ENCODE measurements at regions not wholly inside any gene's neighbourhood (a gene's known extent, or its start where the extent isn't known, plus 50 kb on each side); places are given as distances from the start of the nearest gene placed in this dataset.
"Not testable (repeated sequence)": the region's sequence is repeated elsewhere in the genome, so short reads cannot be mapped to it uniquely, and the experiment has no call there.

- DNase-seq (ENCODE audit: low spot score in 2 of 2); H3K4me3 ChIP-seq; H3K27me3 ChIP-seq; H3K27ac ChIP-seq; H3K36me3 ChIP-seq; H3K9me3 ChIP-seq; H3K4me1 ChIP-seq: not testable (repeated sequence)
- WGBS: no CpG with 5 or more reads among the region's 1 CpG
Observed at GRCh38 chr2:90298126-90298755, 1606.8 kb downstream of the RPIA start.

GRCh38 chr2:90298983-90299382, 1607.5 kb downstream of the RPIA start:
- 63% methylated on average over 2 of the region's 5 CpGs for WGBS
- not testable (repeated sequence) for H3K4me1 ChIP-seq; H3K27me3 ChIP-seq; H3K27ac ChIP-seq; H3K36me3 ChIP-seq; H3K4me3 ChIP-seq; H3K9me3 ChIP-seq; DNase-seq (ENCODE audit: low spot score in 2 of 2)

GRCh38 chr2:90322982-90323381, 1631.5 kb downstream of the RPIA start:
- H3K4me3 ChIP-seq: peak overlapping the region; percentile 49
- not testable (repeated sequence) for H3K4me1 ChIP-seq; H3K9me3 ChIP-seq; DNase-seq (ENCODE audit: low spot score in 2 of 2); H3K27ac ChIP-seq; H3K36me3 ChIP-seq
- 10% methylated on average over 25 of the region's 29 CpGs for WGBS
- peaks cover 12% of the 10 kb centered on the region for H3K27me3 ChIP-seq

GRCh38 chr2:90323612-90324558, 1632.4 kb downstream of the RPIA start:
- 1% methylated on average over 25 of the region's 134 CpGs for WGBS
- not testable (repeated sequence) for H3K4me1 ChIP-seq, H3K9me3 ChIP-seq, H3K27ac ChIP-seq, H3K36me3 ChIP-seq
- peak in 1 of 2 donors; percentile 76 for DNase-seq (ENCODE audit: low spot score in 2 of 2)
- Histone ChIP-seq H3K27me3 (peaks cover 12% of the 10 kb centered on the region), H3K4me3 (peak overlapping the region; percentile 49)

GRCh38 chr2:90324672-90325071, 1633.2 kb downstream of the RPIA start:
- WGBS: no CpG with 5 or more reads among the region's 59 CpGs
- not testable (repeated sequence) for H3K4me1 ChIP-seq
- H3K4me3 ChIP-seq: peak overlapping the region; percentile 49

GRCh38 chr2:90325796-90326353, 1634.4 kb downstream of the RPIA start:
- peaks cover 12% of the 10 kb centered on the region for H3K27me3 ChIP-seq
- H3K4me1 ChIP-seq; H3K27ac ChIP-seq; H3K9me3 ChIP-seq; DNase-seq (ENCODE audit: low spot score in 2 of 2); H3K36me3 ChIP-seq: not testable (repeated sequence)
- peak overlapping the region; percentile 33 for H3K4me3 ChIP-seq
- 0% methylated on average over 22 of the region's 74 CpGs for WGBS

More at GRCh38 chr2:90324672-90325071, 1633.2 kb downstream of the RPIA start:
- H3K9me3 ChIP-seq; H3K27ac ChIP-seq; DNase-seq (ENCODE audit: low spot score in 2 of 2); H3K36me3 ChIP-seq: not testable (repeated sequence)
- H3K27me3 ChIP-seq: peaks cover 12% of the 10 kb centered on the region

GRCh38 chr2:90355546-90355945, 1664.1 kb downstream of the RPIA start:
- not testable (repeated sequence) for H3K27ac ChIP-seq; H3K27me3 ChIP-seq; H3K36me3 ChIP-seq; DNase-seq (ENCODE audit: low spot score in 2 of 2); H3K9me3 ChIP-seq; H3K4me3 ChIP-seq; H3K4me1 ChIP-seq
- 78% methylated on average over 3 of the region's 9 CpGs for WGBS

- H3K9me3 ChIP-seq: not testable (repeated sequence)
- peaks cover 11% of the 10 kb centered on the region for H3K27me3 ChIP-seq
Observed at GRCh38 chr2:90359344-90359743, 1667.9 kb downstream of the RPIA start.

GRCh38 chr2:90359887-90360730, 1668.6 kb downstream of the RPIA start:
- Histone ChIP-seq H3K27me3 (peaks cover 11% of the 10 kb centered on the region), H3K4me3 (peak overlapping the region; percentile 31)
- H3K9me3 ChIP-seq; H3K36me3 ChIP-seq; H3K4me1 ChIP-seq; DNase-seq (ENCODE audit: low spot score in 2 of 2); H3K27ac ChIP-seq: not testable (repeated sequence)
- 8% methylated on average over 67 of the region's 93 CpGs for WGBS

More at GRCh38 chr2:90359344-90359743, 1667.9 kb downstream of the RPIA start:
- not testable (repeated sequence) for H3K27ac ChIP-seq; H3K4me3 ChIP-seq; H3K4me1 ChIP-seq; H3K36me3 ChIP-seq; DNase-seq (ENCODE audit: low spot score in 2 of 2)
- WGBS: 76% methylated on average over 3 of the region's 15 CpGs

GRCh38 chr2:90360731-90361035, 1669.2 kb downstream of the RPIA start:
- peaks cover 11% of the 10 kb centered on the region for H3K27me3 ChIP-seq
- H3K4me3 ChIP-seq: peak overlapping the region; percentile 31
- H3K9me3 ChIP-seq; DNase-seq (ENCODE audit: low spot score in 2 of 2); H3K4me1 ChIP-seq; H3K27ac ChIP-seq; H3K36me3 ChIP-seq: not testable (repeated sequence)
- WGBS: 7% methylated on average over 30 of the region's 30 CpGs

All from suprapubic skin (tissue), 4 donors.